G401.6 (cell line): ENCODE measurements at regions not wholly inside any gene's neighbourhood (a gene's known extent, or its start where the extent isn't known, plus 50 kb on each side); places are given as distances from the start of the nearest gene placed in this dataset.
"Not testable (repeated sequence)": the region's sequence is repeated elsewhere in the genome, so short reads cannot be mapped to it uniquely, and the experiment has no call there.

Source experiments
- FAIRE-seq: peaks from 2 replicates; lab custom pipeline; 2012; peaks lifted over from hg19 to GRCh38; lab: Jason Lieb, UNC

DNA sequence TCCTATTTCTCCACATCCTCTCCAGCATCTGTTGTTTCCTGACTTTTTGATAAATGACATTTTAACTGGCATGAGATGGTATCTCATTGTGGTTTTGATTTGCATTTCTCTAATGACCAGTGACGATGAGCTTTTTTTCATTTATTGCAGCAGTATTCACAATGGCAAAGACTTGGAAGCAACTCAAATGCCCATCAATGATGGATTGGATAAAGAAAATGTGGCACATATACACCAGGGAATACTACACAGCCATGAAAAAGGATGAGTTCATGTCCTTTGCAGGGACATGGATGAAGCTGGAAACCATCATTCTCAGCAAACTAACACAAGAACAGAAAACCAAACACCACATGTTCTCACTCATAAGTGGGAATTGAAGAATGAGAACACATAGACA is 329.0 kb upstream of the DAB2 start:
- FAIRE-seq = not testable (repeated sequence)

DNA sequence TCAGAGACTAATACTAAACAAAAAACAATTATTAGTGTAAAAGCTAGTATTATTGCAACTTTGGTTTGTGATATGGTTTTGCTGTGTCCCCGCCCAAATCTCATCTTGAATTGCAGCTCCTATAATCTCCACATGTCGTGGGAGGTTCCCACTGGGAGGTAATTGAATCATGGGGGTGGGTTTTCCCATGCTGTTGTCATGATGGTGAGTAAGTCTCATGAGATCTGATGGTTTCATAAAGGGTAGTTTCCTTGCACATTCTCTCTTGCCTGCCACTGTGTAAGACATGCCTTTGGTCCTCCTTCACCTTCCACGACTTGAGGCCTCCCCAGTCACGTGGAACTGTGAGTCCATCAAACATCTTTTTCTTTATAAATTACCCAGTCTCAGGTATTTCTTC is 325.9 kb upstream of the DAB2 start:
- no peak for FAIRE-seq

DNA sequence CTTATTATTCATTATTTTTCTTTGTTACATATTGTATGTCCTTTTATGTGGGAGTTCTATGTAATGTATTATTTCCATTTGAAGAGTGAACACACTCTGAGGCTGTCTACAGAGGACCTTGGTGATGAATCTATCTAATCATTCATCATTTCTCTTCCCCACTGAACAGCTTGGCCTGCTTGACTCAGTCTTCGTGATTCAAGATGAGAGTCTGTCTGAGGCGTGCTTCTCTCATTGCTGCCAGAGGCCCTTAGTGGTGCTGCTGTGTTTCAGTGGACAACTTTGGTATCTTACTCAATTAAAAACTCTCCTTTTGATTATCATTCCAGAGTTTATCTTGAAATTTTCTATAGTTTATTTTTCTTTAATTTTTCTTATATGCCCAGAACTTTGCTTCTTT is 318.1 kb upstream of the DAB2 start:
- no peak for FAIRE-seq

DNA sequence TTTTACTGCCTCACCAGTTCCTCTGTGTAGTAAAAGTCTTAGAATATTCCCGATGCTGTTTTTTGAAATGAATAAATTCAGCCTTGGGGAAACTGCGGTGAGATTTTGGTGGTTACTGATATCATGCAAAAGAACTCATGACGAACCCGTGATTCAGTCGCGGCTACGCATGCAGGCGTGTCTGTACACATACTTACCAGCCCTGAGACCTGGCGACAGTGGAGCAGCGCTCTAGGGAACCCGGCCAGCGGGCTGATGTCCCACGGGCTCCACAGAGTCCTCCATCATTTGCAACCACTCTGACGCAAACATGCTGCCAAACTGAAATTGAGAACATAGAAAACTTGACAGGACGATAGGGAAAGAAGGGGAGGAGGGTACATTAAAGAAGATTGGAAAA is 315.6 kb upstream of the DAB2 start:
- FAIRE-seq = no peak

DNA sequence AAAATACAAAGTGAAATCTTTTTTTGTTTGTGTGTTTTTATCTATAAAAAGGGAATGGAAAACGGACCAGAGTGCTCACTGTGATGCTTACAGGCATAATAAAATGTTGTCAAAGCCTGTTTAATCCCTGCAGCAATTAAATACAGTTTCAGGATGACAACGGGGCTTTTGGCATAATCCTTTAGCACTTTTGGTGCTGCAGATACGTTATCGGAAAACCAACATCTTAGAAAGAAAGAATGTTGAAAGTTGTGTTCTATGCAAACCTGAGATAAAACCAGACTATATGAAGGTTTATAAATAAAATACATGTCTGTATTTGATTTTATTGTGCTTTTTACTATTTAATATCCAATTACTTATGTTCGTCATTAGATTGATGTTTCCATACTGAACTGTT is 307.4 kb upstream of the DAB2 start:
- FAIRE-seq = no peak

DNA sequence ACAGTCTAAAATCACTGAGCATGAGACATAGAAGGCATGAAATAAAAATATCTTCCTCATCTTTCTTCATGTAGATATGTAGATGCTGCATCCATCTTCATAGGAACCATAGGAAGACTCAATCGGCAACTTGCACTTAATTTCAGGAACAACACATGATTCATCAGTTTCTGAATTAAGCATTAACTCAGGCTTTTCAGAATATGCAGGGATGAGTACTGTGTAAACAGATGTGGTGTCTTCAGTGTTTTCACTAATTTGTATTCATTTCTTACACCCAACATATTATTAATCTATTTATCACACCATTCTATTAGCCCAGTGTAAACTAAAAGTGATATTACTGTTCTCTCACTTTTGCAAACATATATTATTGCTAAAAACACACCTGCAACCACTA is 305.9 kb upstream of the DAB2 start:
- no peak for FAIRE-seq

DNA sequence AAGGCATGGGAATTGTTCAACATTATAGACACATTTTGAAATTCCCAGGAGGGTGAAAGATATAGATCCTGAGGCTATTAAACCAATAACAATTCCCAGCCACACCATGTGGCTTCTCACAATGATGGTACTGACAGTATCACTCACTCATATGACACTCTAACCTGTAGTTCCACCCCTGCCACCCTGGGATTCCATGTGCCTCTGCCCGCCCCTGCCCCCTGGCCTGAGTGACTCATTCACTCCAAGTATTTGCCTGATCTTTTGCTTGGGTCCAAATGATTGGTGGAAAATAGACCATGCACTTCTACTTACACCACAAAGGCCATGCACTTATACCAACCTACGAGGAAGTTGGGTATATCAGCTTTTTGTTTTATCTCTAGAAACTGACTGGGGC is 305.2 kb upstream of the DAB2 start:
- FAIRE-seq = no peak

DNA sequence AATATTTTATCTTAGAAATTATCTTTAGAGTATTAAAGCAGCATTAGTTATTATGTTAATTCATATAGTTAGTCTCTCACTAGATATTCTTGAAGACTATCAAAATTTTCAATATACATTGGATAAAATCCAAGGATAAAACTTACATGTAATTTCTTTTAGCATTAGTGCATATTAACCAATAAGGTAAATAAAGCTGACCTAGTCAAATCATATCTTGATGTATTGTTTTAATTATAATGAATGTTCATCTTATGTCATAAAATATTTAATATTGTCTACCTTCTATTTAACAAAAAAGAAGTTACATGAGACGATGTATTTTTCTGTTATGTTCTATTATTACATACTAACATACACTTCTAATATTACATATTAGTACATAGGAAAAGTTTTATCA is 301.7 kb upstream of the DAB2 start:
- FAIRE-seq = no peak

DNA sequence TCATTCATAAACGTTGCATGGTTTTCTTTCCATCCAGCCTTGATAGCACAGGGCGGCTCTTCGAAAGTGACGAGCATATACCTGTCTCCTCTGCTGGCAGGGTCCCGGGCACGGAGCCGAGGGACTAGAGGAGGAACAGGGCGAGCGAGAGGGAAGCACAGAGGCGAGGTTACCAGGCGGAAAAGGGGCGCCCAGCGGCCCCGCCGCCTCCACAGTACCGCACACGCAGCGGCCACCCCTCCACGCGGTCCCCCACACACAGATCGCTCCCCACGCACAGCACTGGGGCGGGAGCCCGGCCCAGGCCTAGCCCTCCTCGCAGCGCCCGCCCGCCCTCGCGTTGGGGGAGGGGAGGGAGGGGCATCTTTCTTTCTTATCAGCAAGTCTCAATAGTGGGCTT is 296.6 kb upstream of the DAB2 start:
- FAIRE-seq = no peak

DNA sequence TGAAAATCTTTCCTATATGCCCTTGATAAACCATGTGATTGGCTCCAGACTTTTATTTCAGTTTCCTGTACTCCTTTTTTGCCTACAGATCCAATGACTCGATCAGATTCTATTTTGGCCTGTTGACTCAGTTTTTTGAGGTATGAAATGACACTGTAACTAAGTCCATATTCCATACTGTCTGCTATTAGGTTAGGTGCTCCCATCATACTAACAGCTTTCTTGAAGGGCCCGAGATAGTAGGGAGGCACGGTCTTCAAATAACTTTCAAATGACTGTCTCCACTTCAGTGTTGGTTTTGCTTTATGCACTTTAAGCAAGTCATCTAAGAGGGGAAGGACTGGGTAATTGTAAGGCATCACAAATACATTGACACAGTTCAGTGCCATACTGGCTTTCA is 295.4 kb upstream of the DAB2 start:
- FAIRE-seq = no peak

DNA sequence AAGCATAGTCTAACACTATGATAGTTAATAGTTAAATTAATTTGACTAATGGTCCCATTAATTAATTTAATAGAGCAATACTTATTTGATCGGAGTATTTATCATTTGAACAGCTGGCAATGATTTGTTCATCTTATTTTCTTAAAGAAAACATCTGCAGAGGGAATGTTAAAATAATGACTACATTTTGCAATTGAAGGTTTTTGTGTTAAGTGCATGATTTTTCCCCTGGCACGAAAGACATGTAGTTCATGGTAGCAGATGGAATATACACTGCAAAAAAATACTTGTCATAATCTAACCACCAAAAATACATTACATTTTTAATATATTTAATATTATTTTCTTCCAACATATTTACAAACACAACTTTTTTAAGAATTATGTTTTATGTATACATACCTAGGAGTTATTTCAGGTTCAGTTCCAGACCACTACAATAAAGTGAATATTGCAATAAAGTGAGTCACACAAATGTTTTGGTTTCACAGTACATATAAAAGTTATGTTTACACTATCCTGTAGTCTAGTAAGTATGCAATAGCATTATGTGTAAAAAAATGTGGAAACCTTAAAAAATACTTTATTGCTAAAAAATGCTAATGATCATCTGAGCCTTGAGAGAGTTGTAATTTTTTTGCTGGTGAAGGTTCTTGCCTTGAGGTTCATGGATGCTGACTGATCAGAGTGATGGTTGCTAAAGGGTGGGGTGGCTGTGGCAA is 292.6 kb upstream of the DAB2 start:
- FAIRE-seq = no peak

DNA sequence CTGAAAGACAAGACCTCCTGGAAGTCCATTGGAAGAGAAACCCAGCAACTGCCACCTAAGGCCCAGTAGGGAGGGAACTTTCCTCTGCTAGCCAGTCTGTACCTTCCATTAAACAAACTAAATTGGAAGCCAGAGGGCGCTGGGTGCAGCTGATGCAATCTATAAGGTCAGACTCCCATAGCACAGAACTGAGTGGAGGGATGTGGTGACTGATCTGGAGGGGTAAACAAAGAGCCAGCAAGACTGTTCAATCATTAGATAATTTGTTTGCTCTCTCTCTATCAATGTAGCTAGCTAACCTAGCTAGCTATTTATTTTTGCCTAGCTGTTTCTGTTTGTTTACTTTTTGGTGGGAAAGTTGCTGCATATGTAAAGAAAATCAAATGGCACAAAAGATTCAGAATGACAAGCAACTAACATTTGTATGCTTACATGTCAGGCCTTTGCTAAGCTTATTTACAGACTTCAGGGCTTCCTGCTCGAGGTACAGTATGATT is 291.8 kb upstream of the DAB2 start:
- no peak for FAIRE-seq

DNA sequence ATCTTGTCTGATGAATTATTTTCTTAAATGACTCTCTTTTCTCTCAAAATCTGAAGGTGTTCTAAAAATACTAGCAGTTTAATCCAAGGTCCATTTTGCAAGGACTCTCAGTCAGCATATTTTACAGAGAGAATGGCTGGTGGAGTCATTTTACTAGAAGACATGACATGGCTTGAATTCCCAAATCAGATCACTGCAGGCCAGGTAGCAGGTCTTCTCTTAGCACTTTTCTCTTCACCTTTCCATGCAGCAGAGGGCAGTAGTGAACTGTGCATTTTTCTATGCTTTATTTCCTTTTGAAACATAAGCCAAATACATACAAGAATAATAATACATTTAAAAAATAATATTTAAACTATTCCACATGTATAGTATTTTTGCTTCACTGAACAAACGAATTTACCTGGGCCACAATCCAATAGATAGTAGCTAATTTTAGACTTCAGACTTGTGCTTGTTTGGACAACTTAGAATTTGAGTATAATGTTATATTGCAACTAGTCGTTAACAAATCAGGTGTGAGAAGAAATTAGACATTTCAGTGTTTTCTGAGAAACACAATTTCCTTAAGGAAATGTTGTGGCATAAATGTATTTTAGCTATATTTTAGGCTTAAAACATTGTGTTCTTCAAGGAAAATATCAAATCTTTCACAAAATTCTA is 289.4 kb upstream of the DAB2 start:
- no peak for FAIRE-seq

DNA sequence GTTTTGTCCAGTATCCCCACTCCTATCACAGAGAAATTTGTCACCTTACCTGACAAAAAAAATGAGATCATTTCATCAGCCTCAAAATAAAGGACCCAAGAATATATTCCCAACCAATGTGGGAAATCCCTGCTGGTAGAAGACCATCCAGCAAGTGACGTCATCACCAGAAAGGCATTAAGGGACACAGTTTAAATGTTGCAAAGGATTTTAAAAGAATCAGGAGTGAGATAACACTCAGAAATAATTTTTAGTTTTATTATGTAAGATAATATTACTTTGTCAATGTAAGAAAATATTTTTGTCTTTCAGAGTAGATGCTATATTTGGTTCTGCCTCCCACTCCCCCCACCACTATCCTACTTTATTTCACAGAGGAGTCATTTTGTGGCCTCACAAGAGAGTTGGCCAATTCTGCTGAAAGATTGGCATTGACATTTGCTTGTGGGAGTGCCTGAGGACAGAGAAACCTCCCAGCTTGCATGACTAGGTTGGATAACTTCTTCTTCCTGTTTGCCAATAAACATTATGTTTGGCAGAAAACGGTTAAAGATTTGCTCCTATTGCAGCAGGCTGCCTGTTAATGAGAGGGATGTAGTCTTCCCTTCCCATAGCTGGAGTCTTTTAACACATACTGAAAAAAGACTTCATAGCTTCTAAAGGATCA is 288.6 kb upstream of the DAB2 start:
- no peak for FAIRE-seq

DNA sequence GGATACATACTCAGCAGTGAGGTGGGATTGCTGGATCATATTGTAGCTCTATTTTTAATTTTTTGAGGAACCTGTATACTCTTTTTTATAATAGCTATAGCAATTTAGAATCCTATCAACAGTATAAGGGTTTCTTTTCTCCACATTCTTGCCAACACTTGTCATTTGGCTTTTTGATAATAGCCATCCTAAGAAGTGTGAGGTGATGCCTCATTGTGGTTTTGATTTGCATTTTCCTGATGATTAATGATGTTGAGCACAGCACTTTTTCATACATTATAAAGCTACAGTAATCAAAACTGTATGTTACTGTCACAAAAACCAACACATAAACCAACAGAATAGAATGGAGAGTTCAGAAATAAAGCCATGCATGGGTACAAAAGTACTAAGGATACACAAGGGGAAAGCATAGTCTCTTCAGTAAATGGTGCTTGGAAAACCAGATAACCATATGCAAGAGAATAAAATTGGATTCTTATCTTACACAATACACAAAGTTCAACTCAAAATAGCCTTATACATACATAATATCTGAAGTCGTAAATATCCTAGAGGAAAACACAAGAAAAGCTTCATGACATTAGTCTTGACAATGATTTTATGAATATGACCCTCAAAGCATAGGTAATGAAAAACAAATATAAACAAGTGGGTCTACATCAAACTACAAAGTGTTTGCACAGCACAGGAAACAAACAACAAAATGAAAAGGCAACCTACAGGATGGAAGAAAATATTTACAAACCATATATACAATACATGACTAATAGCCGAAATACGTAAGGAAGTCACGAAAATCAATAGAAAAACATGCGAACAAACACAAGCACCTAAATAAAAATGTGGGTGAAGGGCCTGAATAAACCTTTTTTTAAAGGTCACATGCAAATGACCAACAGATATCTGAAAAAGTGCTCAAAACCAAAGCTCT is 287.8 kb upstream of the DAB2 start:
- FAIRE-seq = no peak

DNA sequence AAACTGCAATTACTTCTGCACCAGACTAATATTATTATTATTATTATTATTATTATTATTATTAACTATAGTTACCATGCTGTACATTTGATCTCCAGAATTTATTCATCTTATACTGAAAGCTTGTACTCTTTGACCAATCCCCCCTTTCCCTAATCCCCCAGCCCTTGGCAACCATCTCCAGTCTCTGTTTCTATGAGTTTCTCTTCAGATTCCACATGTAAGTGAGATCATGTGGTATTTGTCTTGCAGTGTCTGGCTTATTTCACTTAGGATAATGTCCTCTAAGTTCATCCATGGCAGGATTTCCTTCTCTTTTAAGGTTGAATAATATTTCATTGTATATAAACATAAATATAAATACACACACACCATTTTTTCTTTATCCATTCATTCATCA is 287.0 kb upstream of the DAB2 start:
- FAIRE-seq = no peak

DNA sequence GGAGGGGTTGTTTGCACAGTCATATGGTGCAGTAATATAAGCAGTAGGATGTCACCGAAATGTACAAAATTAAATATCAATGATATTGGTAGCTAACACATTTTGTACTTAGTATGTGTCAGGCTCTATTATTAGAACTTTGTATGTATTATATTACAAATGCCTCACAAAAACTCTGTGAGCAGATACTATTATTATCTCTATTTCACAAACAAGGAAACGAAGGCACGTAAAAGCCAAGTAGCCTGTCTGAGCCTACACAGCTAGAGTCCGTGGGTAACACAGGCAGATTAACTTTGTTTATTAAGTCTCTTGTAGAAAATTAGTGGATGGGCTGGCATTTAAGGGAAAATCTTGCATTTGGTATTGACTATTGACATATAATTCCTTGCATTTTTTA is 284.3 kb upstream of the DAB2 start:
- no peak for FAIRE-seq

DNA sequence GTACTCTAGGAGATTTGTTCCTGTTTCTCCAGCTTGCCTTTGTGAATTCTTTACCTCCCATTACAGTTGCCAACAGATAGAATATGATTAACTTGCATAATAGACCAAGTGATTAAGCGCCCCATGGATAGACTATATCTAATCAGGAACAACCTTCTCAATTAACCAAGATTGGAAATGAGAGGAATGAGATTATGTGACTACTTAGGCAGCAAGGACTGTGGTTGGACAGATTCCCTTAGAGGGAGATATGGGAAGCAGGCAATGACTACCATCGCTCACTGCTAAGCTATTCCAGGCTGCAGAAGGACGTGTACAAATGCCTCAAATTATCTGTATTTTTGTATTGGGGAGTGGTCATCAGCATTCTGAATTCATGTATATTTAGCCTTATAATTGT is 278.1 kb upstream of the DAB2 start:
- no peak for FAIRE-seq

DNA sequence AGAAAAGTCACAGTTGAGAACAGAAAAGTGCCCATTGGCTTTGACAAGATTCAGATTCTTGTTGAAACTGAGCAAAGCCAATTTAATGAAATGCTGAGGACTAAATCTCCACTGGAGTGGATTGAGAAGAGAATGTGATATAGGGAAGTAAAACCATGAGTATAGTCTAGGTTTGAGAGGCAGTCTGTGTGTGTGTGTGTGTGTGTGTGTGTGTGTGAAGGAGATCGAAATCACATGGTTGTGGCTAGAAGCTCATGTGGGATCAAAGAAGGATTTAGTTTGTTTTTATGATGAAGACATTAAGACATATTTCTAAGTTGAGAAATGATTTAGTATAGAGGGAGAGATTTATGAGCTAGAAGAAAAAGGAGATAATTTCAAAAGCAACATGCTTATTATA is 275.7 kb upstream of the DAB2 start:
- FAIRE-seq = no peak

DNA sequence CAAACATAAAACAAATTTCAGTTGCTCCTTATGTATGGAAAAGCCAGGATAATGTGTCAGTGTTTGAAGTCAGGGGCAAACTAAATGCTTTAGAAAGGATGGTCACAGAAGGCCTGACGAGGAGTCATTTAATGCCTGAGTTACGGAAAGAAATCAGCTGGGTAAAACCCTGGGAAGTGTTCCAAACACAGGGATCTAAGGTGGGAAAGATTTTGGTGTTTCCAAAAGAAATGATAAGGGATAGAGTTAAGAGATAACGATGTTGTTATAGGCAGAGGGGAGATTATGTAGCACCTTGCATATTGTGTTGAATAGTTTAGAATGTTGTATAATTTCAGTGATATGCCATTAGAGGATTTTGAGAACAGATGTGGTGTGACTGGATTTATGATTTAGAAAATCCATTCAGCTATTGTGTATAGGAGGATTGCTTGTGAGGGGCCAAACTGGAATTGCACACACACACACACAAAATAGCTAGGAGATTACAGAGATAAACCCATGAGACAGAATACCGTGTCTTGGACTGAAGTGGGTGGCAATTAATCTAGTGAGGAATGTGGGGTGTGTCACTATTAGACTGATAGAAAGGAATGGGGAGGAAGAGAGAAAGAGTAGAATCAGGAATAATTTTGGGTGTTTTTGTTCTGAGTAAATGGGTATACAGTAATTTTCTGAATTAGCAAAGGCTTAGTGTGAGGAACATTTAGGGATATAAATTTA is 274.2 kb upstream of the DAB2 start:
- FAIRE-seq = no peak

DNA sequence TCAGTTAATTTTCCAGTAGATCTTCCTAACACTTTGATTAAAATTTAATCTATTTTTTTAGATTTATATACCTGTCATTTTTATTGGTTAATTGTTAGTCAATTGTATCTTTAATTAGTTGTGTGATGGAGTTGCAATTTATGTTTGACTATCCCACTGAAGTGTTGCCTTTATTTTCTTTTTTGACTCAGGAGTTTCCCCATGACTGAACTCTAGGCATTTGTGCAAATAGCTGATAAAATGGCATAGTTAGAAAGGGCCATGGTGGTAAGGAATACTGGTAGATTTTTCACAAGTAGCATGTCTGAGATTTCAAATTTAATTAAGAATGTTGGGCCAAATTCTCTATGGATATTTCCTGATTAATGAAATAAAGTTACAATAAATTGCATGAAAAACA is 273.1 kb upstream of the DAB2 start:
- no peak for FAIRE-seq
